ENCODE measurements at regions not wholly inside any gene's neighbourhood (a gene's known extent, or its start where the extent isn't known, plus 50 kb on each side); places are given as distances from the start of the nearest gene placed in this dataset.

- Histone ChIP-seq H3K9ac (ENCODE audit: extremely low read depth, low read length, poor library complexity, severe bottlenecking) (no peak overlapping the region), H3K27me3 (ENCODE audit: control insufficient read depth, insufficient read depth, low read length, poor library complexity, severe bottlenecking) (no peaks in the 10 kb centered on the region), H3K4me3 (ENCODE audit: low read length) (no peak overlapping the region), H3K9me3 (ENCODE audit: control insufficient read depth, low read length) (peaks cover 14% of the 10 kb centered on the region), H3K27ac (ENCODE audit: low read depth, low read length) (no peak overlapping the region), H3K36me3 (ENCODE audit: control insufficient read depth, insufficient read depth, low read length) (no peaks in the 10 kb centered on the region), H3K4me1 (ENCODE audit: control insufficient read depth, insufficient read depth, low read length) (no peaks in the 10 kb centered on the region)
- WGBS, 2 experiments (ENCODE audit: insufficient coverage in 1 of 2, insufficient read length in 1 of 2): no CpG with 5 or more reads among the region's 1 CpG
- Mint-ChIP-seq H3K27ac (no peak overlapping the region), H3K27me3 (ENCODE audit: insufficient read depth) (no peaks in the 10 kb centered on the region), H3K36me3 (ENCODE audit: low read depth) (no peaks in the 10 kb centered on the region), H3K4me3 (no peak overlapping the region), H3K4me1 (no peaks in the 10 kb centered on the region), H3K9me3 (no peaks in the 10 kb centered on the region)
- no peak for TF ChIP-seq CTCF (conservative IDR thresholded peaks at IDR 0.05)
- no peak for DNase-seq
Measured at GRCh38 chr20:55597526-55597925, 407.8 kb downstream of the CBLN4 start.

- H3K36me3 Mint-ChIP-seq (ENCODE audit: low read depth): no peaks in the 10 kb centered on the region
- Histone ChIP-seq H3K9me3 (ENCODE audit: control insufficient read depth, low read length) (peaks cover 12% of the 10 kb centered on the region), H3K27ac (ENCODE audit: low read depth, low read length) (no peak overlapping the region), H3K36me3 (ENCODE audit: control insufficient read depth, insufficient read depth, low read length) (no peaks in the 10 kb centered on the region), H3K4me1 (ENCODE audit: control insufficient read depth, insufficient read depth, low read length) (no peaks in the 10 kb centered on the region), H3K9ac (ENCODE audit: extremely low read depth, low read length, poor library complexity, severe bottlenecking) (no peak overlapping the region), H3K27me3 (ENCODE audit: control insufficient read depth, insufficient read depth, low read length, poor library complexity, severe bottlenecking) (no peaks in the 10 kb centered on the region), H3K4me3 (ENCODE audit: low read length) (no peak overlapping the region)
- H3K27ac Mint-ChIP-seq: no peak overlapping the region
- no peaks in the 10 kb centered on the region for H3K4me1 Mint-ChIP-seq
- H3K4me3 Mint-ChIP-seq: no peak overlapping the region
- DNase-seq: no peak
- no peak for TF ChIP-seq CTCF (conservative IDR thresholded peaks at IDR 0.05)
- no peaks in the 10 kb centered on the region for H3K27me3 Mint-ChIP-seq (ENCODE audit: insufficient read depth)
- WGBS, 2 experiments (ENCODE audit: insufficient coverage in 1 of 2, insufficient read length in 1 of 2): no CpG with 5 or more reads among the region's 1 CpG
- H3K9me3 Mint-ChIP-seq: no peaks in the 10 kb centered on the region
Measured at GRCh38 chr20:55596431-55596830, 408.9 kb downstream of the CBLN4 start.

GRCh38 chr20:55592866-55593265, 412.5 kb downstream of the CBLN4 start:
- no peaks in the 10 kb centered on the region for H3K27me3 Mint-ChIP-seq (ENCODE audit: insufficient read depth)
- 60 to 78% methylated on average over 2 to 7 of the region's 8 CpGs for WGBS, 2 experiments (ENCODE audit: insufficient coverage in 1 of 2, insufficient read length in 1 of 2)
- no peak overlapping the region for H3K4me3 Mint-ChIP-seq
- no peak for TF ChIP-seq CTCF (conservative IDR thresholded peaks at IDR 0.05)
- DNase-seq: no peak
- Histone ChIP-seq H3K27ac (ENCODE audit: low read depth, low read length) (no peak overlapping the region), H3K36me3 (ENCODE audit: control insufficient read depth, insufficient read depth, low read length) (no peaks in the 10 kb centered on the region), H3K27me3 (ENCODE audit: control insufficient read depth, insufficient read depth, low read length, poor library complexity, severe bottlenecking) (no peaks in the 10 kb centered on the region), H3K9me3 (ENCODE audit: control insufficient read depth, low read length) (peaks cover 8% of the 10 kb centered on the region), H3K4me3 (ENCODE audit: low read length) (no peak overlapping the region), H3K4me1 (ENCODE audit: control insufficient read depth, insufficient read depth, low read length) (no peaks in the 10 kb centered on the region), H3K9ac (ENCODE audit: extremely low read depth, low read length, poor library complexity, severe bottlenecking) (no peak overlapping the region)
- no peaks in the 10 kb centered on the region for H3K4me1 Mint-ChIP-seq
- no peaks in the 10 kb centered on the region for H3K36me3 Mint-ChIP-seq (ENCODE audit: low read depth)
- no peak overlapping the region for H3K27ac Mint-ChIP-seq
- H3K9me3 Mint-ChIP-seq: no peaks in the 10 kb centered on the region

Data from endodermal cell (in vitro differentiated cells).